NB4 (cell line): ENCODE measurements at regions not wholly inside any gene's neighbourhood (a gene's known extent, or its start where the extent isn't known, plus 50 kb on each side); places are given as distances from the start of the nearest gene placed in this dataset.

Source experiments
- CTCF ChIP-seq: IDR thresholded peaks from one replicate; pipeline ENCODE4 v1.5.1; 2012; ENCODE audit warnings: low read depth, low read length
- POLR2A ChIP-seq: IDR thresholded peaks from 2 replicates; pipeline ENCODE4 v1.6.1; 2011; ENCODE audit warnings: mild to moderate bottlenecking; ENCODE audit not compliant: insufficient read length; ENCODE audit errors: extremely low read depth

- TF ChIP-seq CTCF (no peak), POLR2A (no peak)
Measured at GRCh38 chr11:109320595-109320994, 101.4 kb upstream of the C11orf87 start.
